GM10248 (cell line): ENCODE measurements at regions not wholly inside any gene's neighbourhood (a gene's known extent, or its start where the extent isn't known, plus 50 kb on each side); places are given as distances from the start of the nearest gene placed in this dataset.
"Not testable (repeated sequence)": the region's sequence is repeated elsewhere in the genome, so short reads cannot be mapped to it uniquely, and the experiment has no call there.

Source experiments
- CTCF ChIA-PET: fragments of 300-600 bp; sonication (Branson Sonifier 250); formaldehyde crosslinking; extraction: SDS; loops from one replicate; lab custom pipeline; 2021; ENCODE audit warnings: antibody characterized with exemption; lab: Yijun Ruan, JAX
- POLR2A ChIA-PET: fragments of 350-650 bp; sonication (Branson Sonifier 250); formaldehyde crosslinking; extraction: SDS; loops from one replicate; lab custom pipeline; 2020; ENCODE audit warnings: antibody characterized with exemption; lab: Yijun Ruan, JAX
- DNase-seq: peaks from one replicate; pipeline ENCODE4 v3.0.0; 2012; ENCODE audit errors: extremely low spot score
- CTCF ChIP-seq: IDR thresholded peaks from 2 replicates; pipeline ENCODE4 v1.5.1; 2012; ENCODE audit warnings: mild to moderate bottlenecking, low read depth; ENCODE audit errors: extremely low read depth, missing control alignments, control extremely low read depth

- ChIA-PET POLR2A (no interaction called here), CTCF (no interaction called here)
- DNase-seq = no peak
- TF ChIP-seq CTCF = no peak
Observed at GRCh38 chr2:149863227-149863626, 275.7 kb upstream of the MMADHC start.

- DNase-seq = no peak
- no peak for TF ChIP-seq CTCF
- ChIA-PET POLR2A (no interaction called here), CTCF (no interaction called here)
Observed at GRCh38 chr2:149861034-149861433, 273.5 kb upstream of the MMADHC start.

GRCh38 chr2:149860276-149860921 is 272.8 kb upstream of the MMADHC start:
- DNase-seq = no peak
- no peak for TF ChIP-seq CTCF
- ChIA-PET POLR2A (no interaction called here), CTCF (no interaction called here)

- DNase-seq = no peak
- no peak for TF ChIP-seq CTCF
- ChIA-PET POLR2A (no interaction called here), CTCF (no interaction called here)
Observed at GRCh38 chr2:149858901-149859634, 271.5 kb upstream of the MMADHC start.

- POLR2A ChIA-PET = no interaction called here
- CTCF ChIA-PET = no interaction called here
- no peak for TF ChIP-seq CTCF
- DNase-seq = no peak
Observed at GRCh38 chr2:149858216-149858615, 270.6 kb upstream of the MMADHC start.

GRCh38 chr2:149857344-149857743 is 269.8 kb upstream of the MMADHC start:
- DNase-seq = no peak
- POLR2A ChIA-PET = no interaction called here
- TF ChIP-seq CTCF = no peak
- CTCF ChIA-PET = no interaction called here

GRCh38 chr2:149855859-149856258 is 268.3 kb upstream of the MMADHC start:
- CTCF ChIA-PET, POLR2A ChIA-PET, DNase-seq: not testable (repeated sequence)
